SK-N-SH (cell line): ENCODE measurements at regions not wholly inside any gene's neighbourhood (a gene's known extent, or its start where the extent isn't known, plus 50 kb on each side); places are given as distances from the start of the nearest gene placed in this dataset.

Experiments
- CTCF ChIA-PET: fragments of 300-600, 350-600 bp; formaldehyde crosslinking; extraction: SDS; loops from one replicate; lab custom pipeline; 2021; lab: Yijun Ruan, JAX
- POLR2A ChIA-PET: fragments of 350-600 bp; sonication (Branson Sonifier 250); formaldehyde crosslinking; extraction: SDS; loops from one replicate; lab custom pipeline; 2020; ENCODE audit warnings: antibody characterized with exemption, inconsistent platforms; lab: Yijun Ruan, JAX
- DNase-seq: peaks from one replicate; pipeline ENCODE4 v3.0.0; 2012
- H2AFZ ChIP-seq: fragments of 200-600 bp; sonication (generic); 2 replicates; pipeline ENCODE4 v1.8.1; 2016; ENCODE audit warnings: antibody characterized with exemption, mild to moderate bottlenecking, low read depth
- H3F3A ChIP-seq: fragments of 200-600 bp; sonication (generic); replicated peaks from 2 replicates; pipeline ENCODE3; 2016; ENCODE audit warnings: antibody characterized with exemption, mild to moderate bottlenecking; ENCODE audit not compliant: insufficient read depth
- H3K27ac ChIP-seq, 2 experiments: fragments of 200-500 bp in 1 of 2; fragments of 200-600 bp in 1 of 2; sonication (Bioruptor generic) in 1 of 2; sonication (generic), shearing (Covaris generic) in 1 of 2; 2 replicates each; pipeline versions ENCODE4 v1.5.1 to v1.6.1; 2014 to 2016; ENCODE audit warnings: low read depth in 2 of 2, inconsistent platforms in 1 of 2, low read length in 1 of 2, mild to moderate bottlenecking in 1 of 2, mixed read lengths in 1 of 2
- H3K27me3 ChIP-seq: fragments of 200-600 bp; sonication (generic), shearing (Covaris generic); 2 replicates; pipeline ENCODE4 v1.6.1; 2016; ENCODE audit warnings: mixed run types; ENCODE audit not compliant: insufficient read depth
- H3K36me3 ChIP-seq, 2 experiments: fragments of 200-500 bp in 1 of 2; fragments of 200-600 bp in 1 of 2; sonication (Bioruptor generic) in 1 of 2; sonication (generic) in 1 of 2; replicated peaks in 1 of 2; 2 replicates each; pipeline versions ENCODE3 to v1.5.1; 2014 to 2016; ENCODE audit warnings: low read length in 1 of 2, mild to moderate bottlenecking in 1 of 2; ENCODE audit not compliant: insufficient read depth in 2 of 2, control insufficient read depth in 1 of 2
- H3K4me1 ChIP-seq, 2 experiments: fragments of 200-500 bp in 1 of 2; fragments of 200-600 bp in 1 of 2; sonication (Bioruptor generic) in 1 of 2; sonication (generic), shearing (Covaris generic) in 1 of 2; 2 replicates each; pipeline versions ENCODE4 v1.5.1 to v1.6.1; 2014 to 2016; ENCODE audit warnings: low read depth in 1 of 2, low read length in 1 of 2, mixed run types in 1 of 2; ENCODE audit not compliant: insufficient read depth in 2 of 2, control insufficient read depth in 1 of 2
- H3K4me2 ChIP-seq: fragments of 200-600 bp; sonication (generic), shearing (Covaris generic); 2 replicates; pipeline ENCODE4 v1.6.1; 2017; ENCODE audit warnings: mixed run types
- H3K4me3 ChIP-seq, 2 experiments: fragments of 200-500 bp in 1 of 2; fragments of 200-600 bp in 1 of 2; sonication (Bioruptor generic) in 1 of 2; sonication (generic), shearing (Covaris generic) in 1 of 2; 2 replicates each; pipeline versions ENCODE4 v1.5.1 to v1.8.1; 2014 to 2016; ENCODE audit warnings: low read depth in 2 of 2, inconsistent platforms in 1 of 2, low read length in 1 of 2, mild to moderate bottlenecking in 1 of 2, mixed read lengths in 1 of 2, moderate library complexity in 1 of 2
- H3K79me2 ChIP-seq: fragments of 200-600 bp; sonication (generic); 2 replicates; pipeline ENCODE4 v1.8.1; 2017; ENCODE audit warnings: mild to moderate bottlenecking; ENCODE audit not compliant: insufficient read depth
- H3K9ac ChIP-seq: fragments of 200-600 bp; sonication (generic); 2 replicates; pipeline ENCODE4 v1.6.1; 2017; ENCODE audit warnings: mixed run types
- H3K9me2 ChIP-seq: fragments of 200-600 bp; sonication (generic); 2 replicates; pipeline ENCODE4 v1.6.1; 2017; ENCODE audit warnings: mixed run types
- H3K9me3 ChIP-seq: fragments of 200-600 bp; sonication (generic); 2 replicates; pipeline ENCODE4 v1.6.1; 2017; ENCODE audit warnings: mixed run types, mild to moderate bottlenecking, moderate library complexity
- H4K20me1 ChIP-seq: fragments of 200-600 bp; sonication (generic); 2 replicates; pipeline ENCODE4 v1.6.1; 2017; ENCODE audit warnings: mild to moderate bottlenecking, mixed run types; ENCODE audit not compliant: insufficient read depth
- CTCF ChIP-seq: fragments of 200-600 bp; sonication (generic); IDR thresholded peaks from 2 replicates; pipeline ENCODE4 v1.6.1; 2017; ENCODE audit warnings: antibody characterized with exemption, mild to moderate bottlenecking, moderate library complexity
- NRF1 ChIP-seq: IDR thresholded peaks from 2 replicates; pipeline ENCODE4 v1.6.1; 2012; ENCODE audit warnings: low read depth, mild to moderate bottlenecking, low read length
- REST ChIP-seq: IDR thresholded peaks from 2 replicates; pipeline ENCODE4 v1.6.1; 2012; ENCODE audit warnings: mild to moderate bottlenecking, low read depth, low read length, moderate library complexity
- WGBS: methylation state at CpG from one replicate; pipeline ENCODE4 v1.1.6; 2017; ENCODE audit warnings: low lambda C conversion rate; 5-methylcytosine and 5-hydroxymethylcytosine counted together
- TF ChIP-seq, protein P1 (sequence below): IDR thresholded peaks from 2 replicates; pipeline ENCODE4 v1.4.0; 2012; ENCODE audit warnings: low read depth

DNA sequence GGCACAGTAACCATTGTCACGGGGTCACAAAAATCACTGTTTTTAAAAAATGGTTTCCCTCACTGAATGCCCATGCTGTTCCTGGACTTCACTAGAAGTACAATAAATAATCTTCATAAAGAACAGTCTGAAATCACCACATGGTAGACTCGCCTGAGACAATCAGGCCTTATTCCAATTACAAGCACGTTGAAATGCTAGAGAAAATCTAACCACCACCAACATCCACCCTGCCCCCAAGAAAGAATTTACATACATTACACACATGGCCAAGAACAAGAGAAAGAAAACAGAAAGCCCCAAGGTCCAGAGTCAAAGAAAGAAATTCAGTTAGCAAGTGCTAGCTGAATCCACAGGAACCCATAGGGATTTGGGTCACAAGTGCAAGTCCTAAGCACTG is 107.0 kb upstream of the ERG start (continued):
- TF ChIP-seq CTCF = no peak

DNA sequence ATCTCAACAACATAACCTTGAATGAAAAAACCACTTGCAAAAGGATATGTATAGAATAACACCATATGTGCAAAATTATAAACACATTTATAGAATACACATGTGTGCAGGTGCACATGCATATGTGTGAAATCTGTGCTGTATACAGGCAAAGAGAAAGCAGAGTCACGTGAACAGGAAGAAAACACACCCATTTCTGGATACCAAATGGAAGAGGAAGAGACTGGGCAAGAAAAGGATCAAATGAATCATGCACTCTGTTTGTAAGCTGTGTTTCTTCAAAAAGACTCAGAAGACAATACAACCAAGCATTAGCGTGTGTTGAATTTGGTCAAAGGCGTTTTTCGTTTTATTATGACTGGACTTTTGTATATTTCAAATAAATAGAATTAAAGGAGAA is 111.3 kb upstream of the ERG start:
- H3K27me3 ChIP-seq = peaks cover 7% of the 10 kb centered on the region; the same call in 1 of the 2 replicates

More for the DNA sequence above, 111.3 kb upstream of the ERG start:
- Histone ChIP-seq H3K4me2 (no peak overlapping the region), H4K20me1 (no peaks in the 10 kb centered on the region), H3K4me1 (no peaks in the 10 kb centered on the region), H2AFZ (no peak overlapping the region), H3K9me2 (no peaks in the 10 kb centered on the region), H3K9ac (no peak overlapping the region), H3K27ac (no peak overlapping the region)
- WGBS = 70% methylated on average over 4 of the region's 4 CpGs
- TF ChIP-seq, protein P1, sequence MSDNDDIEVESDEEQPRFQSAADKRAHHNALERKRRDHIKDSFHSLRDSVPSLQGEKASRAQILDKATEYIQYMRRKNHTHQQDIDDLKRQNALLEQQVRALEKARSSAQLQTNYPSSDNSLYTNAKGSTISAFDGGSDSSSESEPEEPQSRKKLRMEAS = no peak
- no peak for TF ChIP-seq CTCF
- no peak for TF ChIP-seq REST
- TF ChIP-seq NRF1 = no peak
- TF ChIP-seq, all 33 proteins: peak for 0
- no peak for DNase-seq
- Histone ChIP-seq H3K4me3 (no peak overlapping the region), H3K79me2 (no peaks in the 10 kb centered on the region), H3K36me3 (no peaks in the 10 kb centered on the region), H3K9me3 (no peaks in the 10 kb centered on the region), H3F3A (no peaks in the 10 kb centered on the region)
- ChIA-PET POLR2A (no interaction called here), CTCF (no interaction called here)
